Liver (tissue), 8 donors: ENCODE measurements at regions not wholly inside any gene's neighbourhood (a gene's known extent, or its start where the extent isn't known, plus 50 kb on each side); places are given as distances from the start of the nearest gene placed in this dataset.

Source experiments
- DNase-seq: peaks from one replicate; pipeline ENCODE4 v3.0.0-alpha.2; 2017; ENCODE audit warnings: low spot score
- H3K27ac ChIP-seq, 2 donors: one replicate each; pipeline ENCODE4 v1.7.0; 2013; ENCODE audit warnings: inconsistent platforms in 2 of 2, low read length in 2 of 2, control low read depth in 1 of 2, low read depth in 1 of 2, mild to moderate bottlenecking in 1 of 2
- H3K27me3 ChIP-seq, 4 donors: one replicate each; pipeline versions ENCODE4 v1.6.1 to v1.7.0; 2013; ENCODE audit warnings: low read length in 3 of 4, inconsistent platforms in 1 of 4, mild to moderate bottlenecking in 1 of 4, moderate library complexity in 1 of 4; ENCODE audit not compliant: control insufficient read depth in 4 of 4, insufficient read depth in 4 of 4
- H3K36me3 ChIP-seq, 4 donors: one replicate each; pipeline versions ENCODE4 v1.6.1 to v1.7.0; 2013; ENCODE audit warnings: low read length in 3 of 4, mild to moderate bottlenecking in 3 of 4, low read depth in 1 of 4, moderate library complexity in 1 of 4; ENCODE audit not compliant: control insufficient read depth in 4 of 4, insufficient read depth in 3 of 4
- H3K4me1 ChIP-seq, 4 donors: one replicate each; pipeline versions ENCODE4 v1.6.1 to v1.7.0; 2013; ENCODE audit warnings: low read length in 3 of 4, mild to moderate bottlenecking in 3 of 4, moderate library complexity in 1 of 4; ENCODE audit not compliant: control insufficient read depth in 4 of 4, insufficient read depth in 4 of 4
- H3K4me3 ChIP-seq, 3 donors: one replicate each; pipeline versions ENCODE4 v1.6.1 to v1.7.0; 2013; ENCODE audit warnings: low read length in 3 of 3, control low read depth in 1 of 3, low read depth in 1 of 3, mild to moderate bottlenecking in 1 of 3
- H3K9ac ChIP-seq, 2 donors: one replicate each; pipeline ENCODE4 v1.7.0; 2013; ENCODE audit warnings: low read length in 2 of 2, mild to moderate bottlenecking in 2 of 2, moderate library complexity in 2 of 2, control low read depth in 1 of 2, low read depth in 1 of 2
- H3K9me3 ChIP-seq, 4 donors: one replicate each; pipeline versions ENCODE4 v1.6.1 to v1.7.0; 2013; ENCODE audit warnings: low read length in 3 of 4; ENCODE audit not compliant: control insufficient read depth in 4 of 4
- EGR1 ChIP-seq, 2 donors: IDR thresholded peaks; 2 replicates each; pipeline ENCODE4 v1.6.1; 2016 to 2018; ENCODE audit warnings: antibody characterized with exemption in 2 of 2, low read depth in 2 of 2
- FOXA1 ChIP-seq: IDR thresholded peaks from 2 replicates; pipeline ENCODE4 v1.6.1; 2016; ENCODE audit warnings: antibody characterized with exemption
- FOXA2 ChIP-seq: IDR thresholded peaks from 2 replicates; pipeline ENCODE4 v1.6.1; 2016; ENCODE audit warnings: antibody characterized with exemption
- GABPA ChIP-seq, 2 donors: IDR thresholded peaks in 1 of 2; conservative IDR thresholded peaks in 1 of 2; 2 replicates each; pipeline ENCODE4 v1.6.1; 2016; ENCODE audit warnings: antibody characterized with exemption in 2 of 2, mild to moderate bottlenecking in 1 of 2, moderate library complexity in 1 of 2
- HNF4A ChIP-seq, 2 donors: conservative IDR thresholded peaks; 2 replicates each; pipeline ENCODE4 v1.6.1; 2016; ENCODE audit warnings: antibody characterized with exemption in 2 of 2, mild to moderate bottlenecking in 2 of 2
- HNF4G ChIP-seq: IDR thresholded peaks from 2 replicates; pipeline ENCODE4 v1.6.1; 2016; ENCODE audit warnings: antibody characterized with exemption
- JUND ChIP-seq, 2 donors: IDR thresholded peaks; 2 replicates each; pipeline ENCODE4 v1.6.1; 2016; ENCODE audit warnings: antibody characterized with exemption in 2 of 2
- NR2F2 ChIP-seq: IDR thresholded peaks from 2 replicates; pipeline ENCODE4 v1.6.1; 2016; ENCODE audit warnings: antibody characterized with exemption
- RAD21 ChIP-seq, 2 donors: IDR thresholded peaks; 2 replicates each; pipeline ENCODE4 v1.6.1; 2016; ENCODE audit warnings: antibody characterized with exemption in 2 of 2, mild to moderate bottlenecking in 2 of 2
- RXRA ChIP-seq, 2 donors: IDR thresholded peaks; 2 replicates each; pipeline ENCODE4 v1.6.1; 2017 to 2018; ENCODE audit warnings: antibody characterized with exemption in 2 of 2, mild to moderate bottlenecking in 1 of 2
- TAF1 ChIP-seq: conservative IDR thresholded peaks from 2 replicates; pipeline ENCODE4 v1.6.1; 2016; ENCODE audit warnings: antibody characterized with exemption, mild to moderate bottlenecking
- YY1 ChIP-seq: IDR thresholded peaks from 2 replicates; pipeline ENCODE4 v1.6.1; 2016; ENCODE audit warnings: antibody characterized with exemption, mild to moderate bottlenecking
- ZBTB33 ChIP-seq: IDR thresholded peaks from 2 replicates; pipeline ENCODE4 v1.6.1; 2016; ENCODE audit warnings: antibody characterized with exemption
- WGBS: extraction: QIAGEN DNeasy Blood & Tissue Kit; methylation state at CpG from one replicate; pipeline ENCODE4 v1.1.7; 2013; 5-methylcytosine and 5-hydroxymethylcytosine counted together
- TF ChIP-seq, protein P1 (sequence below): IDR thresholded peaks from 2 replicates; pipeline ENCODE4 v1.6.1; 2016; ENCODE audit warnings: antibody characterized with exemption
- TF ChIP-seq, protein P2 (sequence below): IDR thresholded peaks from 2 replicates; pipeline ENCODE4 v1.6.1; 2016; ENCODE audit warnings: antibody characterized with exemption, mild to moderate bottlenecking
- TF ChIP-seq, protein P3 (sequence below): fragments of 150-350 bp; IDR thresholded peaks from 2 replicates; pipeline ENCODE4 v1.5.1; 2017; ENCODE audit warnings: improper control_type of control experiment, low read depth, low read length; ENCODE audit not compliant: missing input control
- donor health status: healthy.
- donor health status: healthy.
- donor health status: healthy.
- donor health status: healthy.
- donor health status: healthy.

DNA sequence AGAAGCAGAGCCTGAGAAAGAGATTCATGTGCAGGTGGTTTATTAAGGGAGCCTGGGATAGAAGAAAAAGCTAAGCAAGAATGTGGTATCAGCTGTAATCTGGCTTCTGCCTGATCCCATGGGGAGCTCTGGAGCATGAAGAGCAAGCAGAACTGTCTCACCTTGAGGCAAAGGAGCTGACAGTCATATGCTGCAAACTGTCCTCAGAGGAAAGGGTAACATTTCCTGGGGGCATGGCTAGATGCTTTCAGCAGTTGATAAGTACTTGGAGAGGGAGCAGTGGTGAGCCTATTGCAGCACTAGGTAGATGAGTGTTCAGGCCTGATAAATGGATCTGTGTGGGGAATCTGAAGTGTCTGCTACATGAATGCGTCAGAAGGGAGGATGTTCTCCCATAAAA is 621.5 kb upstream of the BTBD3 start:
- WGBS, result 90% methylated on average over 1 of the region's 1 CpG
- Histone ChIP-seq H3K4me1 (no peaks in the 10 kb centered on the region), H3K27me3 (no peaks in the 10 kb centered on the region), H3K36me3 (no peaks in the 10 kb centered on the region), H3K9me3 (no peaks in the 10 kb centered on the region), H3K9ac (no peak overlapping the region), H3K27ac (no peak overlapping the region), H3K4me3 (no peak overlapping the region)
- no peak for DNase-seq
- no peak for TF ChIP-seq RAD21 (IDR thresholded peaks at IDR 0.05)
- TF ChIP-seq, protein P1, sequence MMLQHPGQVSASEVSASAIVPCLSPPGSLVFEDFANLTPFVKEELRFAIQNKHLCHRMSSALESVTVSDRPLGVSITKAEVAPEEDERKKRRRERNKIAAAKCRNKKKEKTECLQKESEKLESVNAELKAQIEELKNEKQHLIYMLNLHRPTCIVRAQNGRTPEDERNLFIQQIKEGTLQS, result no peak
- no peak for TF ChIP-seq HNF4A (conservative IDR thresholded peaks at IDR 0.05)
- no peak for TF ChIP-seq FOXA2
- TF ChIP-seq, protein P2, sequence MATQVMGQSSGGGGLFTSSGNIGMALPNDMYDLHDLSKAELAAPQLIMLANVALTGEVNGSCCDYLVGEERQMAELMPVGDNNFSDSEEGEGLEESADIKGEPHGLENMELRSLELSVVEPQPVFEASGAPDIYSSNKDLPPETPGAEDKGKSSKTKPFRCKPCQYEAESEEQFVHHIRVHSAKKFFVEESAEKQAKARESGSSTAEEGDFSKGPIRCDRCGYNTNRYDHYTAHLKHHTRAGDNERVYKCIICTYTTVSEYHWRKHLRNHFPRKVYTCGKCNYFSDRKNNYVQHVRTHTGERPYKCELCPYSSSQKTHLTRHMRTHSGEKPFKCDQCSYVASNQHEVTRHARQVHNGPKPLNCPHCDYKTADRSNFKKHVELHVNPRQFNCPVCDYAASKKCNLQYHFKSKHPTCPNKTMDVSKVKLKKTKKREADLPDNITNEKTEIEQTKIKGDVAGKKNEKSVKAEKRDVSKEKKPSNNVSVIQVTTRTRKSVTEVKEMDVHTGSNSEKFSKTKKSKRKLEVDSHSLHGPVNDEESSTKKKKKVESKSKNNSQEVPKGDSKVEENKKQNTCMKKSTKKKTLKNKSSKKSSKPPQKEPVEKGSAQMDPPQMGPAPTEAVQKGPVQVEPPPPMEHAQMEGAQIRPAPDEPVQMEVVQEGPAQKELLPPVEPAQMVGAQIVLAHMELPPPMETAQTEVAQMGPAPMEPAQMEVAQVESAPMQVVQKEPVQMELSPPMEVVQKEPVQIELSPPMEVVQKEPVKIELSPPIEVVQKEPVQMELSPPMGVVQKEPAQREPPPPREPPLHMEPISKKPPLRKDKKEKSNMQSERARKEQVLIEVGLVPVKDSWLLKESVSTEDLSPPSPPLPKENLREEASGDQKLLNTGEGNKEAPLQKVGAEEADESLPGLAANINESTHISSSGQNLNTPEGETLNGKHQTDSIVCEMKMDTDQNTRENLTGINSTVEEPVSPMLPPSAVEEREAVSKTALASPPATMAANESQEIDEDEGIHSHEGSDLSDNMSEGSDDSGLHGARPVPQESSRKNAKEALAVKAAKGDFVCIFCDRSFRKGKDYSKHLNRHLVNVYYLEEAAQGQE, result no peak
- no peak for TF ChIP-seq JUND (IDR thresholded peaks at IDR 0.05)
- TF ChIP-seq ZBTB33, result no peak
- no peak for TF ChIP-seq FOXA1
- no peak for TF ChIP-seq EGR1 (IDR thresholded peaks at IDR 0.05; ENCODE audit: low read depth in 2 of 2)
- no peak for TF ChIP-seq HNF4G
- no peak for TF ChIP-seq RXRA (IDR thresholded peaks at IDR 0.05)
- TF ChIP-seq NR2F2, result no peak
- TF ChIP-seq, protein P3, sequence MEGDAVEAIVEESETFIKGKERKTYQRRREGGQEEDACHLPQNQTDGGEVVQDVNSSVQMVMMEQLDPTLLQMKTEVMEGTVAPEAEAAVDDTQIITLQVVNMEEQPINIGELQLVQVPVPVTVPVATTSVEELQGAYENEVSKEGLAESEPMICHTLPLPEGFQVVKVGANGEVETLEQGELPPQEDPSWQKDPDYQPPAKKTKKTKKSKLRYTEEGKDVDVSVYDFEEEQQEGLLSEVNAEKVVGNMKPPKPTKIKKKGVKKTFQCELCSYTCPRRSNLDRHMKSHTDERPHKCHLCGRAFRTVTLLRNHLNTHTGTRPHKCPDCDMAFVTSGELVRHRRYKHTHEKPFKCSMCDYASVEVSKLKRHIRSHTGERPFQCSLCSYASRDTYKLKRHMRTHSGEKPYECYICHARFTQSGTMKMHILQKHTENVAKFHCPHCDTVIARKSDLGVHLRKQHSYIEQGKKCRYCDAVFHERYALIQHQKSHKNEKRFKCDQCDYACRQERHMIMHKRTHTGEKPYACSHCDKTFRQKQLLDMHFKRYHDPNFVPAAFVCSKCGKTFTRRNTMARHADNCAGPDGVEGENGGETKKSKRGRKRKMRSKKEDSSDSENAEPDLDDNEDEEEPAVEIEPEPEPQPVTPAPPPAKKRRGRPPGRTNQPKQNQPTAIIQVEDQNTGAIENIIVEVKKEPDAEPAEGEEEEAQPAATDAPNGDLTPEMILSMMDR, result no peak
- no peak for TF ChIP-seq YY1
- TF ChIP-seq GABPA (IDR thresholded peaks at IDR 0.05 in 1 of 2, conservative IDR thresholded peaks at IDR 0.05 in 1 of 2), result no peak

- no peaks in the 10 kb centered on the region for H3K4me1 ChIP-seq
- no peaks in the 10 kb centered on the region for H3K9me3 ChIP-seq
- H3K36me3 ChIP-seq, result no peaks in the 10 kb centered on the region
- TF ChIP-seq FOXA2 (no peak), RAD21 (IDR thresholded peaks at IDR 0.05) (no peak), GABPA (IDR thresholded peaks at IDR 0.05 in 1 of 2, conservative IDR thresholded peaks at IDR 0.05 in 1 of 2) (no peak), TAF1 (no peak), RXRA (IDR thresholded peaks at IDR 0.05) (no peak)
- H3K4me3 ChIP-seq, result no peak overlapping the region
- H3K9ac ChIP-seq, result no peak overlapping the region
- H3K27me3 ChIP-seq, result peaks cover 0 to 3% (median 0%) of the 10 kb centered on the region in 4 donors
- no peak for DNase-seq
- no peak overlapping the region for H3K27ac ChIP-seq
These were observed 620.7 kb upstream of the BTBD3 start for GRCh38 chr20:11296951-11297350.
